ENCODE measurements at regions not wholly inside any gene's neighbourhood (a gene's known extent, or its start where the extent isn't known, plus 50 kb on each side); places are given as distances from the start of the nearest gene placed in this dataset.

GRCh38 chr21:27681038-27681437, 714.1 kb upstream of the ADAMTS5 start:
- TF ChIP-seq CEBPB (IDR thresholded peaks at IDR 0.05), result no peak
- TF ChIP-seq TAF1 (IDR thresholded peaks at IDR 0.05; ENCODE audit: low read depth), result no peak
- no peak for TF ChIP-seq EP300 (IDR thresholded peaks at IDR 0.05; ENCODE audit: borderline replicate concordance)
- TF ChIP-seq FOXM1 (IDR thresholded peaks at IDR 0.05; ENCODE audit: borderline replicate concordance, low read depth), result no peak
- TF ChIP-seq NFIC (IDR thresholded peaks at IDR 0.05), result no peak
- TF ChIP-seq ZBTB7A (IDR thresholded peaks at IDR 0.05; ENCODE audit: low read depth), result no peak
- TF ChIP-seq REST (IDR thresholded peaks at IDR 0.05; ENCODE audit: low read depth), result no peak
- TF ChIP-seq TEAD4 (IDR thresholded peaks at IDR 0.05), result no peak
- no peak for TF ChIP-seq MAX (IDR thresholded peaks at IDR 0.05)
- no peak for TF ChIP-seq USF1 (IDR thresholded peaks at IDR 0.05)
- TF ChIP-seq CREB1 (IDR thresholded peaks at IDR 0.05; ENCODE audit: low read depth), result no peak
- no peak for TF ChIP-seq EGR1 (IDR thresholded peaks at IDR 0.05)

Data from Ishikawa (cell line).